ENCODE measurements at regions not wholly inside any gene's neighbourhood (a gene's known extent, or its start where the extent isn't known, plus 50 kb on each side); places are given as distances from the start of the nearest gene placed in this dataset.
A peak's percentile ranks its signal among the peaks of the same experiment; 100 is the strongest.

DNA sequence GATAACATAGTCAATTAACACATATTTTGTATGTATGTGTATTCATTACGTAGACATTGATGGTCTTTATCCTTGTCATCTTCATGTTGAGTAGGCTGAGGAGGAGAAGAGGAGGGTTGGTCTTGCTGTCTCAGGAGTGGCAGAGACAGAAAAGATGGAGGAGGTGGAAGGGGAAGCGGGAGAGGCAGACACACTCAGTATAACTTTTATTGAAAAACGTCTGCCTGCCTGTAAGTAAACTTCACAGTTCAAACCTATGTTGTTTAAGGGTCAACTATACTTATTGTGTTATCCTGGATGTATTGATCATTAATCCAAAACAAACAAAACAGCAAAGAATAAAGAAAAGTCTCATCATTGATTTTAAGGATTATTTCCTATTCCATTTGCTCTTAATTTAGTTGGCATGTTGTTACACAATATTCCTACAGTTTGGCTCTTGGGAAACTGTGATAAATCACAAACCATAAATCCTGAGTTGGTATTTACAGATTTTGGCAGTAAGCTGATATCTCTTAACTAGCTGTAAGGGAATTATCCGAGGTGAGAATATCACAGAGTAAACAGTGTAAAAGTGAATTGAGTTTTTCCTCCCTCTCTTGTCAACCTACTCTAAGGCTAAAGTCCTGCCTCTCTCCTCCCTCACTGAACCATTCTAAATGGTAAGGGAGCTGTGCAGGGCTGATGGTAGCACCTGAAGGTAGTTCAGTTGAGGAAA is 487.2 kb downstream of the SPATA31D1 start:
- TF ChIP-seq, protein P1, sequence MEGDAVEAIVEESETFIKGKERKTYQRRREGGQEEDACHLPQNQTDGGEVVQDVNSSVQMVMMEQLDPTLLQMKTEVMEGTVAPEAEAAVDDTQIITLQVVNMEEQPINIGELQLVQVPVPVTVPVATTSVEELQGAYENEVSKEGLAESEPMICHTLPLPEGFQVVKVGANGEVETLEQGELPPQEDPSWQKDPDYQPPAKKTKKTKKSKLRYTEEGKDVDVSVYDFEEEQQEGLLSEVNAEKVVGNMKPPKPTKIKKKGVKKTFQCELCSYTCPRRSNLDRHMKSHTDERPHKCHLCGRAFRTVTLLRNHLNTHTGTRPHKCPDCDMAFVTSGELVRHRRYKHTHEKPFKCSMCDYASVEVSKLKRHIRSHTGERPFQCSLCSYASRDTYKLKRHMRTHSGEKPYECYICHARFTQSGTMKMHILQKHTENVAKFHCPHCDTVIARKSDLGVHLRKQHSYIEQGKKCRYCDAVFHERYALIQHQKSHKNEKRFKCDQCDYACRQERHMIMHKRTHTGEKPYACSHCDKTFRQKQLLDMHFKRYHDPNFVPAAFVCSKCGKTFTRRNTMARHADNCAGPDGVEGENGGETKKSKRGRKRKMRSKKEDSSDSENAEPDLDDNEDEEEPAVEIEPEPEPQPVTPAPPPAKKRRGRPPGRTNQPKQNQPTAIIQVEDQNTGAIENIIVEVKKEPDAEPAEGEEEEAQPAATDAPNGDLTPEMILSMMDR (IDR thresholded peaks at IDR 0.05; ENCODE audit: insufficient read depth, low read length, poor library complexity, severe bottlenecking) = no peak
- H3K4me3 ChIP-seq (ENCODE audit: low read depth, low read length) = no peak overlapping the region
- no peaks in the 10 kb centered on the region for H3K27me3 ChIP-seq (ENCODE audit: control insufficient read depth, insufficient read depth, low read length)

DNA sequence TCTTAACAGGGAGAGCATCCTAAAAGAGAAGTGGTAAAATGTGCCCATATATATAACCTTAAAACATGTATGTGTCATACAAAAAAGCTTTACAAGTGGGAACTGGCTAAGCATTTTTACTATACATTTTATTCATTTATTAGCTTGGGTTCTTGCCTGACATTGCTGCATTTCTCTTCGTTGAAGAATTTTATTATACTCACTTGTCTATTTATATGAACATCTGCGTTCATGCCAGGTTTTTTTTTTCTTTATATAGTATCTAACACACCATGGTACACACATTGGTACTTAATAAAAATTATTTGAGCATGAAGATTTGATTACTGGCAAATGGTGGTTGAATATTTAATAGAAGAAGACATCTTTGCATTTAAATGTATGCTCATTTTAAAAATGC is 492.3 kb downstream of the SPATA31D1 start:
- TF ChIP-seq, protein P1 (IDR thresholded peaks at IDR 0.05; ENCODE audit: insufficient read depth, low read length, poor library complexity, severe bottlenecking) = no peak
- no peak for DNase-seq (ENCODE audit: low read depth)
- Histone ChIP-seq H3K36me3 (ENCODE audit: control insufficient read depth, insufficient read depth, low read length) (no peaks in the 10 kb centered on the region), H3K27me3 (ENCODE audit: control insufficient read depth, insufficient read depth, low read length) (no peaks in the 10 kb centered on the region), H3K4me3 (ENCODE audit: low read depth, low read length) (no peak overlapping the region)

More for the DNA sequence above, 487.2 kb downstream of the SPATA31D1 start:
- no peaks in the 10 kb centered on the region for H3K36me3 ChIP-seq (ENCODE audit: control insufficient read depth, insufficient read depth, low read length)
- no peak for DNase-seq (ENCODE audit: low read depth)

DNA sequence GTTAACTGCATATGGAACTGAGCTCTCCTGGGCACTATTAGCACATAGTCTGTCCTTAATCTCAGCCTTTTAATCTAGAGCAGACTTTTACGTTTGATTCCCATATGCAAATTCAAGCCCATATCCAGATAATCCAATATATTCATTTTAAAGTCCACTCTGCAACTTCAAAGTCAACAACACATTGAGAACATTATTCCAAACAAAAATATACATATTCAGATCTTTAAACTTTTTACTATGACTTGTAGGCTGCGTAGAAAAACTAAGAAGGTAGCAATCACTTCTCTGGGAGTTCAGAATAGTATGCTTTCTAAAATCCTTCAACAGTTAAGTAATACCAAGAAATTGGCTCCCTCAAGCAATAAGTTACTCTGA is 499.4 kb downstream of the SPATA31D1 start:
- TF ChIP-seq, protein P1 (IDR thresholded peaks at IDR 0.05; ENCODE audit: insufficient read depth, low read length, poor library complexity, severe bottlenecking) = no peak
- H3K36me3 ChIP-seq (ENCODE audit: control insufficient read depth, insufficient read depth, low read length) = no peaks in the 10 kb centered on the region
- H3K27me3 ChIP-seq (ENCODE audit: control insufficient read depth, insufficient read depth, low read length) = no peaks in the 10 kb centered on the region
- no peak overlapping the region for H3K4me3 ChIP-seq (ENCODE audit: low read depth, low read length)
- DNase-seq (ENCODE audit: low read depth) = no peak

DNA sequence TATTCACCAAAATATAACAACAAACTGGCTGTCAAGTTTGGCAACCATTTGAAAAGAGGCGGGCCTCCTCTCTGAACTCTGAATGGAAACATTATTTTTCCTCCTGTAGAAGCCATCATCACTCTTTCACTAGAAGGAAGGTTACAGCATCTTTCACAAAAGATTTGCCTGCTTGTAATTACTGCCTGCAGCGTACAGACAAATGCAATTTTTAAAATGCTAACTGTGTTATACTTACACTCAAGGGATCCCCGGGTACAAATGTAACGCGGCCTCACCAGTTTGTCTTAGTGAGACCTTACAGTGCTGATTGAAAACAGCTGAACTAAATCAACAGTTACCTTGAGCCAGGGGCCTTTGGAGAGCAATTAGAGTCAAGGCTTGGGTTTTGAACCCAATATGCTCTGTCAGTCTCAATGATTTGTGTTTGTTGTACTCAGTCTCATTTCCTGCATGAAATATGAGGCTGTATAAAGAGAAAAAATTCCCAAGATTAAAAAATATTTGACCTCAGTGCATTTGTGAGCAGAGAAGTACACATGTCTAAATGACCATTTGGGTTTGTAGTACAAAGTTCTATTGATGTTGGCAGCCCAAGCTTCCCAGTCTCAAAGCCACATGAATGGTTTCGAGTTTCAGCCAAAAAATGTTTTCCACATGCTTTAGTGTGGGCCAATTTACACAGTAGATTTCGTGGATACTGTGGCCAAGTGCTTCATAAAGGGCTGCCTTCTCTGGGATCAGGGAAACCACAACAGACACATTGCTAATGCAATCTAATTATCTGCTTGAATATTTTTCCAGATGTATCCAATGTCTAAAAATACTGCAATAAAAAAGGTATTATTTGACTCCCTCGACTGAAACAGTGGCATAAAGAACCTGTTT is 500.0 kb downstream of the SPATA31D1 start:
- peak; percentile 82 for DNase-seq (ENCODE audit: low read depth)
- H3K4me3 ChIP-seq (ENCODE audit: low read depth, low read length) = no peak overlapping the region
- no peaks in the 10 kb centered on the region for H3K36me3 ChIP-seq (ENCODE audit: control insufficient read depth, insufficient read depth, low read length)
- TF ChIP-seq, protein P1 (IDR thresholded peaks at IDR 0.05; ENCODE audit: insufficient read depth, low read length, poor library complexity, severe bottlenecking) = no peak
- no peaks in the 10 kb centered on the region for H3K27me3 ChIP-seq (ENCODE audit: control insufficient read depth, insufficient read depth, low read length)

DNA sequence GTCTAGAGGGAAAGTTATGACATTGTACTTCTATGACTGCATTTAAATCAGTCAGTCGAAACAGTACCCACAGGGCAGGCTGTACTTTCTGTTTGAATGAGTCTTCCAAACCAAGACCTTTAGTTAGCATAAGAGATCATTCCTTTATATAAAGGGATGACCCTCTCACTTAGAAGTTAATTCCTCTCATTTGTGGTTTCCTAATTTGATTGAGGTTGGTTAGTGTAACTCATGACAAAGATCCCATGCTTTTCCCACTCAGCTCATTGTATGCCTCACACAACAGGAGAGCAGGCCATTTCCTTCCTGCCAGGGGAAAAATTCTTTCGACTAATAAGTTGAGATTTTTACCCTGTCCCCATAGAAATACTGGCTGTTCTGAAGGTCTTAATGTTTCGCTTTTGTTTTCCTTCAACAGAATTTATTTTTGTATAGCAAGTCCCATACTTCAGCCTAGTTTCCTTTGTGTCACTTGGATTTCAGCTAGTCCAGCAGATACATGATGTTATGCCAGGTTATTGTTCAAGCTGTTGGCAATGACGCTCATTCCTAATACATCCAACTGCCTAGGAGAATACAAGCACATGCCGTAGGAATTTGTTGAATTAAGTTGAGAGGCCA is 500.7 kb downstream of the SPATA31D1 start:
- DNase-seq (ENCODE audit: low read depth) = no peak
- TF ChIP-seq, protein P1 (IDR thresholded peaks at IDR 0.05; ENCODE audit: insufficient read depth, low read length, poor library complexity, severe bottlenecking) = no peak
- Histone ChIP-seq H3K4me3 (ENCODE audit: low read depth, low read length) (no peak overlapping the region), H3K27me3 (ENCODE audit: control insufficient read depth, insufficient read depth, low read length) (no peaks in the 10 kb centered on the region), H3K36me3 (ENCODE audit: control insufficient read depth, insufficient read depth, low read length) (no peaks in the 10 kb centered on the region)
